ENCODE measurements at regions not wholly inside any gene's neighbourhood (a gene's known extent, or its start where the extent isn't known, plus 50 kb on each side); places are given as distances from the start of the nearest gene placed in this dataset.
"Not testable (repeated sequence)": the region's sequence is repeated elsewhere in the genome, so short reads cannot be mapped to it uniquely, and the experiment has no call there.

DNA sequence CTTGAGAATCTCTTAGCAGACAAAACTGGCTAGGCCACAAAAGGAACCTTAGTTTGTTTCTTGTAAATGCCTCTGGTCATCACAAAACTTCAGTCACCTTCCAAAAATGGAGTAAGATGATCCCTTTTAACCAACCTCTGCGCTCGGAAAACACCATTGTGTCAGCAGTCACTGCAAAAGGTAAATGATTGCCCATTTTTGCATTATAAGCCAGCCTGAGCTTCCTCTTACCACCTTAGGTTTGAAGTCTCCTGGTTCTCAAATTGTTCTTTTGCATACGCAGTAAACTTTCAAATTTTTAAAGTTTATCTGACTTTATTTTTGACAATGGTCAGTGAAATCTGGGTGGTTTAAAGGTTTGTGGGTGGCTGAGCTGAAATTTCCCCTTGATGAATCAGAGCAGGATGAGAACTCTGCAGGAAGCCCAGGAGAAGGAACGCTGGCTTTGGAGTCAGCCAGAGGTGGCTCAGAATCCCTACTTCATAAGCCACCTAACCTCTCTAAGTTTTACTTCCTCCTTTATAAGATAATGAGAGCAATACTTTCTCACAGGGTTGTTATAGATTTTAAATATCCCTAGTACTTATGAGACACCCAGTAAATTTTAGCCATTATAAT, 131.4 kb downstream of the MED10 start:
- no peak for DNase-seq (ENCODE audit: low read depth)
- H3K4me3 ChIP-seq (ENCODE audit: control insufficient read depth, low read depth, low read length): no peak overlapping the region
- TF ChIP-seq, protein P1, sequence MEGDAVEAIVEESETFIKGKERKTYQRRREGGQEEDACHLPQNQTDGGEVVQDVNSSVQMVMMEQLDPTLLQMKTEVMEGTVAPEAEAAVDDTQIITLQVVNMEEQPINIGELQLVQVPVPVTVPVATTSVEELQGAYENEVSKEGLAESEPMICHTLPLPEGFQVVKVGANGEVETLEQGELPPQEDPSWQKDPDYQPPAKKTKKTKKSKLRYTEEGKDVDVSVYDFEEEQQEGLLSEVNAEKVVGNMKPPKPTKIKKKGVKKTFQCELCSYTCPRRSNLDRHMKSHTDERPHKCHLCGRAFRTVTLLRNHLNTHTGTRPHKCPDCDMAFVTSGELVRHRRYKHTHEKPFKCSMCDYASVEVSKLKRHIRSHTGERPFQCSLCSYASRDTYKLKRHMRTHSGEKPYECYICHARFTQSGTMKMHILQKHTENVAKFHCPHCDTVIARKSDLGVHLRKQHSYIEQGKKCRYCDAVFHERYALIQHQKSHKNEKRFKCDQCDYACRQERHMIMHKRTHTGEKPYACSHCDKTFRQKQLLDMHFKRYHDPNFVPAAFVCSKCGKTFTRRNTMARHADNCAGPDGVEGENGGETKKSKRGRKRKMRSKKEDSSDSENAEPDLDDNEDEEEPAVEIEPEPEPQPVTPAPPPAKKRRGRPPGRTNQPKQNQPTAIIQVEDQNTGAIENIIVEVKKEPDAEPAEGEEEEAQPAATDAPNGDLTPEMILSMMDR (IDR thresholded peaks at IDR 0.05; ENCODE audit: control insufficient read depth, insufficient read depth, low read depth, low read length, missing control alignments): no peak

GRCh38 chr5:6244339-6244714, 134.0 kb downstream of the MED10 start:
- no peak for DNase-seq (ENCODE audit: low read depth)
- TF ChIP-seq, protein P1 (IDR thresholded peaks at IDR 0.05; ENCODE audit: control insufficient read depth, insufficient read depth, low read depth, low read length, missing control alignments): no peak
- no peak overlapping the region for H3K4me3 ChIP-seq (ENCODE audit: control insufficient read depth, low read depth, low read length)

DNA sequence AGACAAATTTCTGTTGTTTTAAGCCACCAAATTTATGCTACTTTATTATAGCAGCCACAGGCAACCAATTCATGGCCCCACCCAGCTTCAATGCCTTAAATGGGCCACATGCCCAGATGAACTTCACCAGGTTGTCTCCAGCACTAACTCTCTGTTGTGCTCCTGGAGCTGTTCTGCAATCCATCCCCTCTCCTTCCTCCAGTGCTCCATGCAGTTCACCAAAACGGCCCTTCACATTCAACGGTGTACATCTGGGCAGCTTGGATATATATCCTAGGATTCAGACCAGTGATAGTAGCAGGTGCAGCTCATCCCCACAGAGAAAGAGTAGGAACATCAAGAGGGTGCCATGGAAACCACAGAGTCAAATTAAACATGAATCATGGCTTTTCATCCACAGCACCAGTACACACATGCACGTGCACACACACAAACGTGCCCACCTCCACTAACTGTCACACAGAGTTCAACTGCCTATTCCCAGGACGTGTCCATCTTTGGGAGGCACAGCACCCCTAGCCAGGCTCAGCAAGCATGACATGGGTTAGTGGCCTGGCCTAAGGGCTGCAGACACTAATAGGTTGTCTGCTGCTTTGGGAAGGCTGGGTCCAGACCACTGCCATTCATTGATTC, 134.5 kb downstream of the MED10 start:
- DNase-seq (ENCODE audit: low read depth): no peak
- TF ChIP-seq, protein P1 (IDR thresholded peaks at IDR 0.05; ENCODE audit: control insufficient read depth, insufficient read depth, low read depth, low read length, missing control alignments): no peak
- no peak overlapping the region for H3K4me3 ChIP-seq (ENCODE audit: control insufficient read depth, low read depth, low read length)

DNA sequence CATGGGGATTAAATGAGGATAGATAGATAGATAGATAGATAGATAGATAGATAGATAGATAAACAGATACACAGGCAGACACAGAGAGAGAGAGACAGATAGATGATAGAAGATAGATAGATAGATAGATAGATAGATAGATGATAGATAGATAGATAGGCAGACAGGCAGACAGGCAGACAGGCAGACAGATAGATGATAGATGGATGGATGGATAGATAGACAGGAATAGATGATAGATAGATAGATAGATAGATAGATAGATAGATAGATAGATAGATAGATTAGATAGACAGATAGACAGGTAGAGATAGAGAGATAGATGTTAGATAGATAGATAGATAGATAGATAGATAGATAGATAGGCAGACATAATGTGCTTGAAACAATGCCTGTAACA, 137.3 kb downstream of the MED10 start:
- DNase-seq (ENCODE audit: low read depth); H3K4me3 ChIP-seq (ENCODE audit: control insufficient read depth, low read depth, low read length): not testable (repeated sequence)

- DNase-seq (ENCODE audit: low read depth): no peak
- TF ChIP-seq, protein P1 (IDR thresholded peaks at IDR 0.05; ENCODE audit: control insufficient read depth, insufficient read depth, low read depth, low read length, missing control alignments): no peak
These were observed 141.4 kb downstream of the MED10 start for GRCh38 chr5:6236858-6237481.

GRCh38 chr5:6236170-6236793, 142.1 kb downstream of the MED10 start:
- TF ChIP-seq, protein P1 (IDR thresholded peaks at IDR 0.05; ENCODE audit: control insufficient read depth, insufficient read depth, low read depth, low read length, missing control alignments): no peak
- H3K4me3 ChIP-seq (ENCODE audit: control insufficient read depth, low read depth, low read length): no peak overlapping the region
- no peak for DNase-seq (ENCODE audit: low read depth)

More at GRCh38 chr5:6236858-6237481, 141.4 kb downstream of the MED10 start:
- no peak overlapping the region for H3K4me3 ChIP-seq (ENCODE audit: control insufficient read depth, low read depth, low read length)

- TF ChIP-seq, protein P1 (IDR thresholded peaks at IDR 0.05; ENCODE audit: control insufficient read depth, insufficient read depth, low read depth, low read length, missing control alignments): no peak
- H3K4me3 ChIP-seq (ENCODE audit: control insufficient read depth, low read depth, low read length): no peak overlapping the region
- no peak for DNase-seq (ENCODE audit: low read depth)
These were observed 142.6 kb downstream of the MED10 start for GRCh38 chr5:6235726-6236125.

Measured in AG09309 (cell line).